Adrenal gland (tissue), 5 donors: ENCODE measurements at regions not wholly inside any gene's neighbourhood (a gene's known extent, or its start where the extent isn't known, plus 50 kb on each side); places are given as distances from the start of the nearest gene placed in this dataset.

ENCODE experiments used
- POLR2A ChIP-seq, 2 donors: fragments of 450-650 bp; IDR thresholded peaks; one replicate each; pipeline ENCODE4 v1.6.1; 2017; ENCODE audit warnings: antibody characterized with exemption in 2 of 2, mild to moderate bottlenecking in 2 of 2, moderate library complexity in 1 of 2
- TF ChIP-seq, protein P1 (sequence below), 6 experiments: fragments of 450-650 bp in 4 of 6; fragments of 200-600 bp in 2 of 6; sonication (generic) in 1 of 6; IDR thresholded peaks; 1 replicate in 5 of 6; 2 replicates in 1 of 6; pipeline versions ENCODE4 v1.5.1 to v1.8.0; 2016 to 2021; ENCODE audit warnings: antibody characterized with exemption in 6 of 6, mild to moderate bottlenecking in 2 of 6, moderate library complexity in 1 of 6
- donor health status: DM: no; HTN: no; CAD: no.

DNA sequence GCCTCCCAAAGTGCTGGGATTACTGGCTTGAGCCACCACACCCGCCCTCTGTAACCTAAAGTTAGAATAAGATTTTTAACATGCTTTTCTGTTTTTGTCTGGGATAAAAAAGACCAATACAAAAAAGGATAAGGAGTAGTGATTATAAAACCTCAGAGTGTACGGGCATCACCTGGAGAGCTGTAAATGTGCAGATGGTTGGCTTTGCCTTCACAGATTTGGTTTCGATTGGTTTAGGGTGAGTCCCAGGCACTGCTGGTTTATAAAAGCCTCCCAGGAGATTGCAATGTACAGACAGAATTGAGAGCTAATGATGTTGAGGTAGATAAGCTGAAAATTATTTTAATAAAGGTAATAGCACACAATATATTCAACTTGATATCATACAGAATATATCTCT lies 289.7 kb upstream of the FSHR start:
- TF ChIP-seq, protein P1, sequence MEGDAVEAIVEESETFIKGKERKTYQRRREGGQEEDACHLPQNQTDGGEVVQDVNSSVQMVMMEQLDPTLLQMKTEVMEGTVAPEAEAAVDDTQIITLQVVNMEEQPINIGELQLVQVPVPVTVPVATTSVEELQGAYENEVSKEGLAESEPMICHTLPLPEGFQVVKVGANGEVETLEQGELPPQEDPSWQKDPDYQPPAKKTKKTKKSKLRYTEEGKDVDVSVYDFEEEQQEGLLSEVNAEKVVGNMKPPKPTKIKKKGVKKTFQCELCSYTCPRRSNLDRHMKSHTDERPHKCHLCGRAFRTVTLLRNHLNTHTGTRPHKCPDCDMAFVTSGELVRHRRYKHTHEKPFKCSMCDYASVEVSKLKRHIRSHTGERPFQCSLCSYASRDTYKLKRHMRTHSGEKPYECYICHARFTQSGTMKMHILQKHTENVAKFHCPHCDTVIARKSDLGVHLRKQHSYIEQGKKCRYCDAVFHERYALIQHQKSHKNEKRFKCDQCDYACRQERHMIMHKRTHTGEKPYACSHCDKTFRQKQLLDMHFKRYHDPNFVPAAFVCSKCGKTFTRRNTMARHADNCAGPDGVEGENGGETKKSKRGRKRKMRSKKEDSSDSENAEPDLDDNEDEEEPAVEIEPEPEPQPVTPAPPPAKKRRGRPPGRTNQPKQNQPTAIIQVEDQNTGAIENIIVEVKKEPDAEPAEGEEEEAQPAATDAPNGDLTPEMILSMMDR (IDR thresholded peaks at IDR 0.05), result no peak
- no peak for TF ChIP-seq POLR2A (IDR thresholded peaks at IDR 0.05)
